GM18519 (cell line): ENCODE measurements at regions not wholly inside any gene's neighbourhood (a gene's known extent, or its start where the extent isn't known, plus 50 kb on each side); places are given as distances from the start of the nearest gene placed in this dataset.
"Not testable (repeated sequence)": the region's sequence is repeated elsewhere in the genome, so short reads cannot be mapped to it uniquely, and the experiment has no call there.

Experiments used
- ATAC-seq: cut with Tn5 transposase; IDR thresholded peaks from one replicate; pipeline ENCODE4 v1.9.1; 2021; ENCODE audit warnings: mild to moderate bottlenecking, moderate library complexity; ENCODE audit not compliant: unreplicated experiment, low FRiP score

GRCh38 chr5:41995193-41995592 lies 70.1 kb downstream of the FBXO4 start:
- ATAC-seq, result no peak

GRCh38 chr5:42001673-42002072 lies 76.6 kb downstream of the FBXO4 start:
- no peak for ATAC-seq

- not testable (repeated sequence) for ATAC-seq
These were observed 78.8 kb downstream of the FBXO4 start for GRCh38 chr5:42003852-42004251.

GRCh38 chr5:42005561-42006153 lies 80.6 kb downstream of the FBXO4 start:
- ATAC-seq, result peak; percentile 70

GRCh38 chr5:42013561-42013960 lies 88.5 kb downstream of the FBXO4 start:
- no peak for ATAC-seq

- no peak for ATAC-seq
These were observed 90.2 kb downstream of the FBXO4 start for GRCh38 chr5:42015254-42015653.

GRCh38 chr5:42015681-42016080 lies 90.6 kb downstream of the FBXO4 start:
- no peak for ATAC-seq

- ATAC-seq, result no peak
These were observed 95.9 kb downstream of the FBXO4 start for GRCh38 chr5:42020788-42021530.

GRCh38 chr5:42021923-42022322 lies 96.8 kb downstream of the FBXO4 start:
- ATAC-seq, result peak; percentile 69

- ATAC-seq, result peak; percentile 22
These were observed 97.4 kb downstream of the FBXO4 start for GRCh38 chr5:42022383-42022972.

- no peak for ATAC-seq
These were observed 101.4 kb downstream of the FBXO4 start for GRCh38 chr5:42026446-42026845.

- ATAC-seq, result no peak
These were observed 107.1 kb downstream of the FBXO4 start for GRCh38 chr5:42032137-42032536.

- ATAC-seq, result no peak
These were observed 110.4 kb downstream of the FBXO4 start for GRCh38 chr5:42035526-42035925.

- ATAC-seq, result no peak
These were observed 111.3 kb downstream of the FBXO4 start for GRCh38 chr5:42036379-42036778.

- ATAC-seq, result no peak
These were observed 112.4 kb downstream of the FBXO4 start for GRCh38 chr5:42037379-42037932.

GRCh38 chr5:42043400-42043799 lies 118.3 kb downstream of the FBXO4 start:
- no peak for ATAC-seq

GRCh38 chr5:42057254-42057690 lies 132.2 kb downstream of the FBXO4 start:
- peak; percentile 91 for ATAC-seq

GRCh38 chr5:42059291-42059690 lies 134.2 kb downstream of the FBXO4 start:
- no peak for ATAC-seq

- no peak for ATAC-seq
These were observed 134.8 kb downstream of the FBXO4 start for GRCh38 chr5:42059778-42060464.

- no peak for ATAC-seq
These were observed 136.0 kb downstream of the FBXO4 start for GRCh38 chr5:42061121-42061520.

GRCh38 chr5:42064821-42065220 lies 139.7 kb downstream of the FBXO4 start:
- ATAC-seq, result no peak
